GM12892 (cell line): ENCODE measurements at regions not wholly inside any gene's neighbourhood (a gene's known extent, or its start where the extent isn't known, plus 50 kb on each side); places are given as distances from the start of the nearest gene placed in this dataset.

Experiments used
- POLR2A ChIP-seq: IDR thresholded peaks from 2 replicates; pipeline ENCODE4 v1.6.1; 2011; ENCODE audit warnings: low read depth, low read length, control low read depth
- POLR2AphosphoS5 ChIP-seq: IDR thresholded peaks from 2 replicates; pipeline ENCODE4 v1.6.1; 2011; ENCODE audit warnings: low read depth, low read length, control low read depth
- TAF1 ChIP-seq: IDR thresholded peaks from 2 replicates; pipeline ENCODE4 v1.6.1; 2011; ENCODE audit warnings: low read depth, mild to moderate bottlenecking, control low read depth, low read length, borderline replicate concordance

- TF ChIP-seq POLR2AphosphoS5 (no peak), POLR2A (no peak), TAF1 (no peak)
Observed at GRCh38 chr1:38558055-38558454, 301.5 kb downstream of the RRAGC start.
